ENCODE measurements at regions not wholly inside any gene's neighbourhood (a gene's known extent, or its start where the extent isn't known, plus 50 kb on each side); places are given as distances from the start of the nearest gene placed in this dataset.

DNA sequence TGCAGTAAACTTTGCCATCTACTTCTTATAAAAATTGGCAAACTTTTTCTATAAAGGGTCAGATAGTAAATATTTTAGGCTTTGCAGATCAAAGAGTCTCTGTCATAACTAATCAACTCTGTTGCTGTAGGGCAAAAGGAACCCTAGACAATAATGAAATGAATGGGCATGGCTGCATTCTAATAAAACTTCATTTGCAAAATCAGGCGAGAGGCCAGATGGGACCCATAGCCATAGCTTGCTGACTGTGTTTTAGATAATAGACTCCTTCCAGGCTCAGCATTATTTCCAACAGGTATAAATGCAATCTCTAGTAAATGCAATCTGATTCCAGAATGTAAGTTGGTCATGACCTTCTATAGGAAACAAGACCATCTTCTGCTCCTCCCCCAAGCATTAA, 490.7 kb downstream of the TOX3 start (continued):
- TF ChIP-seq, protein P1, sequence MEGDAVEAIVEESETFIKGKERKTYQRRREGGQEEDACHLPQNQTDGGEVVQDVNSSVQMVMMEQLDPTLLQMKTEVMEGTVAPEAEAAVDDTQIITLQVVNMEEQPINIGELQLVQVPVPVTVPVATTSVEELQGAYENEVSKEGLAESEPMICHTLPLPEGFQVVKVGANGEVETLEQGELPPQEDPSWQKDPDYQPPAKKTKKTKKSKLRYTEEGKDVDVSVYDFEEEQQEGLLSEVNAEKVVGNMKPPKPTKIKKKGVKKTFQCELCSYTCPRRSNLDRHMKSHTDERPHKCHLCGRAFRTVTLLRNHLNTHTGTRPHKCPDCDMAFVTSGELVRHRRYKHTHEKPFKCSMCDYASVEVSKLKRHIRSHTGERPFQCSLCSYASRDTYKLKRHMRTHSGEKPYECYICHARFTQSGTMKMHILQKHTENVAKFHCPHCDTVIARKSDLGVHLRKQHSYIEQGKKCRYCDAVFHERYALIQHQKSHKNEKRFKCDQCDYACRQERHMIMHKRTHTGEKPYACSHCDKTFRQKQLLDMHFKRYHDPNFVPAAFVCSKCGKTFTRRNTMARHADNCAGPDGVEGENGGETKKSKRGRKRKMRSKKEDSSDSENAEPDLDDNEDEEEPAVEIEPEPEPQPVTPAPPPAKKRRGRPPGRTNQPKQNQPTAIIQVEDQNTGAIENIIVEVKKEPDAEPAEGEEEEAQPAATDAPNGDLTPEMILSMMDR (conservative IDR thresholded peaks at IDR 0.05; ENCODE audit: low read depth in 2 of 2), result no peak
- no peak for TF ChIP-seq JUNB (IDR thresholded peaks at IDR 0.05; ENCODE audit: unreplicated experiment)
- TF ChIP-seq ZNF331 (CRISPR knock-in tag; IDR thresholded peaks at IDR 0.05; ENCODE audit: low read depth), result no peak
- TF ChIP-seq ZNF114 (CRISPR knock-in tag; IDR thresholded peaks at IDR 0.05), result no peak
- TF ChIP-seq, protein P2, sequence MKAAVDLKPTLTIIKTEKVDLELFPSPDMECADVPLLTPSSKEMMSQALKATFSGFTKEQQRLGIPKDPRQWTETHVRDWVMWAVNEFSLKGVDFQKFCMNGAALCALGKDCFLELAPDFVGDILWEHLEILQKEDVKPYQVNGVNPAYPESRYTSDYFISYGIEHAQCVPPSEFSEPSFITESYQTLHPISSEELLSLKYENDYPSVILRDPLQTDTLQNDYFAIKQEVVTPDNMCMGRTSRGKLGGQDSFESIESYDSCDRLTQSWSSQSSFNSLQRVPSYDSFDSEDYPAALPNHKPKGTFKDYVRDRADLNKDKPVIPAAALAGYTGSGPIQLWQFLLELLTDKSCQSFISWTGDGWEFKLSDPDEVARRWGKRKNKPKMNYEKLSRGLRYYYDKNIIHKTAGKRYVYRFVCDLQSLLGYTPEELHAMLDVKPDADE (IDR thresholded peaks at IDR 0.05), result no peak
- no peak for TF ChIP-seq STAT1 (IDR thresholded peaks at IDR 0.05; ENCODE audit: unreplicated experiment)
- TF ChIP-seq, protein P3, sequence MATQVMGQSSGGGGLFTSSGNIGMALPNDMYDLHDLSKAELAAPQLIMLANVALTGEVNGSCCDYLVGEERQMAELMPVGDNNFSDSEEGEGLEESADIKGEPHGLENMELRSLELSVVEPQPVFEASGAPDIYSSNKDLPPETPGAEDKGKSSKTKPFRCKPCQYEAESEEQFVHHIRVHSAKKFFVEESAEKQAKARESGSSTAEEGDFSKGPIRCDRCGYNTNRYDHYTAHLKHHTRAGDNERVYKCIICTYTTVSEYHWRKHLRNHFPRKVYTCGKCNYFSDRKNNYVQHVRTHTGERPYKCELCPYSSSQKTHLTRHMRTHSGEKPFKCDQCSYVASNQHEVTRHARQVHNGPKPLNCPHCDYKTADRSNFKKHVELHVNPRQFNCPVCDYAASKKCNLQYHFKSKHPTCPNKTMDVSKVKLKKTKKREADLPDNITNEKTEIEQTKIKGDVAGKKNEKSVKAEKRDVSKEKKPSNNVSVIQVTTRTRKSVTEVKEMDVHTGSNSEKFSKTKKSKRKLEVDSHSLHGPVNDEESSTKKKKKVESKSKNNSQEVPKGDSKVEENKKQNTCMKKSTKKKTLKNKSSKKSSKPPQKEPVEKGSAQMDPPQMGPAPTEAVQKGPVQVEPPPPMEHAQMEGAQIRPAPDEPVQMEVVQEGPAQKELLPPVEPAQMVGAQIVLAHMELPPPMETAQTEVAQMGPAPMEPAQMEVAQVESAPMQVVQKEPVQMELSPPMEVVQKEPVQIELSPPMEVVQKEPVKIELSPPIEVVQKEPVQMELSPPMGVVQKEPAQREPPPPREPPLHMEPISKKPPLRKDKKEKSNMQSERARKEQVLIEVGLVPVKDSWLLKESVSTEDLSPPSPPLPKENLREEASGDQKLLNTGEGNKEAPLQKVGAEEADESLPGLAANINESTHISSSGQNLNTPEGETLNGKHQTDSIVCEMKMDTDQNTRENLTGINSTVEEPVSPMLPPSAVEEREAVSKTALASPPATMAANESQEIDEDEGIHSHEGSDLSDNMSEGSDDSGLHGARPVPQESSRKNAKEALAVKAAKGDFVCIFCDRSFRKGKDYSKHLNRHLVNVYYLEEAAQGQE (IDR thresholded peaks at IDR 0.05; ENCODE audit: unreplicated experiment), result no peak

DNA sequence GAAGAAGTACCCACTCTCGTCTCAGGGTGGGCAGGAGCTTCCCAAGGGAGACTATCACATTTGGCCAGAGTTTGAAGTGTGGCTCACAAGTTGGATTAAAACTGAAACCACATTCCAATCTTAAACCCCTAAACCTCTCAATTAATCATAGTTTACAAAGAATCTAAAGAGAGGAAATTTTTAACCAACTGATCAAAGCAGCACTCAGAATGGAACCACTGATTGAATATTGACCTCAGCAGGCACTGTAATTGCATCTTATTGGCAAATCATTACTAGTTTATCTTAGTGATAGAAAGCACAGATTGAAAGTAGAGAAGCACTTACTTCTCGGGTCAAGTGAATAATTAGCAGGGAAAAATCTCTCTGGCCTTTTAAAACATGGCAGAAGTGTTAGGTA, 491.6 kb downstream of the TOX3 start:
- H3F3A ChIP-seq (replicated peaks; ENCODE audit: low read depth), result no peaks in the 10 kb centered on the region
- no peak overlapping the region for H3K4me3 Mint-ChIP-seq
- H4K20me1 ChIP-seq (replicated peaks; ENCODE audit: insufficient read depth), result no peaks in the 10 kb centered on the region
- no peak overlapping the region for H3K4me2 ChIP-seq
- H3K27ac ChIP-seq (ENCODE audit: low read depth), result no peak overlapping the region
- H3K9me2 ChIP-seq (ENCODE audit: insufficient read depth), result peaks cover 5% of the 10 kb centered on the region; the same call in 1 of the 2 replicates
- H3K4me3 ChIP-seq, result no peak overlapping the region
- DNase-seq (ENCODE audit: low spot score), result no peak
- no peak for ATAC-seq
- no peaks in the 10 kb centered on the region for H3K4me1 Mint-ChIP-seq
- H3K27me3 ChIP-seq (ENCODE audit: insufficient read depth), result no peaks in the 10 kb centered on the region
- H3K27ac Mint-ChIP-seq, result no peak overlapping the region
- peaks cover 1% of the 10 kb centered on the region for H3K27me3 Mint-ChIP-seq (ENCODE audit: insufficient read depth, low read depth, poor library complexity)
- H3K4me1 ChIP-seq (ENCODE audit: insufficient read depth), result no peaks in the 10 kb centered on the region
- no peaks in the 10 kb centered on the region for H3K9me3 Mint-ChIP-seq
- H3K36me3 ChIP-seq (ENCODE audit: insufficient read depth), result no peaks in the 10 kb centered on the region
- no peak overlapping the region for H2AFZ ChIP-seq
- no peaks in the 10 kb centered on the region for H3K79me2 ChIP-seq (replicated peaks; ENCODE audit: insufficient read depth)
- no peaks in the 10 kb centered on the region for H3K36me3 Mint-ChIP-seq (ENCODE audit: low read depth)
- TF ChIP-seq NANOG (IDR thresholded peaks at IDR 0.05; ENCODE audit: borderline replicate concordance), result no peak
- TF ChIP-seq, protein P1 (conservative IDR thresholded peaks at IDR 0.05; ENCODE audit: low read depth in 2 of 2), result no peak
- TF ChIP-seq, protein P3 (IDR thresholded peaks at IDR 0.05; ENCODE audit: unreplicated experiment), result no peak
- no peak for TF ChIP-seq EZH2phosphoT487 (IDR thresholded peaks at IDR 0.05; ENCODE audit: unreplicated experiment)
- no peak for TF ChIP-seq CREB1 (CRISPR knock-in tag; IDR thresholded peaks at IDR 0.05; ENCODE audit: low read depth)
